ENCODE measurements at regions not wholly inside any gene's neighbourhood (a gene's known extent, or its start where the extent isn't known, plus 50 kb on each side); places are given as distances from the start of the nearest gene placed in this dataset.

GRCh38 chr9:107732781-107733522 lies 243.4 kb upstream of the KLF4 start:
- TF ChIP-seq CTCF (IDR thresholded peaks at IDR 0.05), result no peak
- TF ChIP-seq POLR2AphosphoS5 (IDR thresholded peaks at IDR 0.05), result peak in 1 of 2 donors; percentile 40
- no peak for TF ChIP-seq POLR2A (IDR thresholded peaks at IDR 0.05; ENCODE audit: low read depth)
- TF ChIP-seq EP300 (IDR thresholded peaks at IDR 0.05), result no peak
